ENCODE measurements at regions not wholly inside any gene's neighbourhood (a gene's known extent, or its start where the extent isn't known, plus 50 kb on each side); places are given as distances from the start of the nearest gene placed in this dataset.

GRCh38 chr7:112896026-112896601 lies 105.9 kb upstream of the TMEM168 start:
- TF ChIP-seq REST (IDR thresholded peaks at IDR 0.05; ENCODE audit: insufficient read depth in 1 of 2, low read depth in 2 of 2, low read length in 2 of 2) (no peak), POLR2AphosphoS5 (IDR thresholded peaks at IDR 0.05; ENCODE audit: low read depth, low read length) (no peak)
